C4-2B (cell line): ENCODE measurements at regions not wholly inside any gene's neighbourhood (a gene's known extent, or its start where the extent isn't known, plus 50 kb on each side); places are given as distances from the start of the nearest gene placed in this dataset.

Experiments used
- CTCF ChIP-seq: fragments of 450-650 bp; conservative IDR thresholded peaks from 2 replicates; pipeline ENCODE4 v1.5.1; 2017; ENCODE audit warnings: mild to moderate bottlenecking
- ZFX ChIP-seq: fragments of 450-650 bp; IDR thresholded peaks from 2 replicates; pipeline ENCODE4 v1.6.1; 2017

- no peak for TF ChIP-seq CTCF
- TF ChIP-seq ZFX = no peak
Measured at GRCh38 chr2:51758081-51758480, 726.1 kb upstream of the NRXN1 start.
